KMS-11 (cell line): ENCODE measurements at regions not wholly inside any gene's neighbourhood (a gene's known extent, or its start where the extent isn't known, plus 50 kb on each side); places are given as distances from the start of the nearest gene placed in this dataset.

Experiments
- H2AFZ ChIP-seq: fragments of 200-600 bp; sonication (generic); 2 replicates; pipeline ENCODE4 v1.6.1; 2016; ENCODE audit warnings: antibody characterized with exemption, mixed run types, low read depth
- H3K27ac ChIP-seq: fragments of 200-600 bp; sonication (generic); 2 replicates; pipeline ENCODE4 v1.6.1; 2016; ENCODE audit warnings: mild to moderate bottlenecking, mixed run types
- H3K27me3 ChIP-seq: fragments of 200-600 bp; sonication (generic); 2 replicates; pipeline ENCODE4 v1.6.1; 2017; ENCODE audit warnings: mild to moderate bottlenecking, low read depth, mixed run types, moderate library complexity; ENCODE audit not compliant: insufficient read depth
- H3K36me3 ChIP-seq: fragments of 200-600 bp; sonication (generic); 2 replicates; pipeline ENCODE4 v1.6.1; 2017; ENCODE audit warnings: mild to moderate bottlenecking, mixed run types; ENCODE audit not compliant: insufficient read depth
- H3K4me1 ChIP-seq: fragments of 200-600 bp; sonication (generic); 2 replicates; pipeline ENCODE4 v1.6.1; 2016; ENCODE audit warnings: mild to moderate bottlenecking, low read depth, mixed run types; ENCODE audit not compliant: poor library complexity, severe bottlenecking
- H3K4me2 ChIP-seq: fragments of 200-600 bp; sonication (generic); 2 replicates; pipeline ENCODE4 v1.7.0; 2016; ENCODE audit warnings: mild to moderate bottlenecking, mixed run types
- H3K4me3 ChIP-seq: fragments of 200-600 bp; sonication (generic); IDR thresholded peaks from 2 replicates; pipeline ENCODE4 v1.6.1; 2017; ENCODE audit warnings: low read depth, low read length, mixed read lengths; ENCODE audit not compliant: insufficient read depth
- H3K79me2 ChIP-seq: fragments of 200-600 bp; sonication (generic); 2 replicates; pipeline ENCODE4 v1.6.1; 2016; ENCODE audit warnings: low read depth, mixed run types; ENCODE audit not compliant: insufficient read depth
- H3K9ac ChIP-seq: fragments of 200-600 bp; sonication (generic); 2 replicates; pipeline ENCODE4 v1.6.1; 2016; ENCODE audit warnings: mild to moderate bottlenecking, mixed run types
- H4K20me1 ChIP-seq: fragments of 200-600 bp; sonication (generic); 2 replicates; pipeline ENCODE4 v1.6.1; 2016; ENCODE audit warnings: mild to moderate bottlenecking, mixed run types; ENCODE audit not compliant: insufficient read depth
- CTCF ChIP-seq: fragments of 200-600 bp; sonication (generic); conservative IDR thresholded peaks from 2 replicates; pipeline ENCODE4 v1.6.1; 2017; ENCODE audit warnings: low read depth, mild to moderate bottlenecking, antibody characterized with exemption, low read length, moderate library complexity, mixed read lengths

- no peak for TF ChIP-seq CTCF
Measured at GRCh38 chr16:5928476-5929065, 831.0 kb upstream of the EEF2KMT start.

GRCh38 chr16:5925850-5926249 is 828.3 kb upstream of the EEF2KMT start:
- H3K27ac ChIP-seq: no peak overlapping the region

More at GRCh38 chr16:5928476-5929065, 831.0 kb upstream of the EEF2KMT start:
- no peak overlapping the region for H3K27ac ChIP-seq
- no peak overlapping the region for H2AFZ ChIP-seq
- H3K4me3 ChIP-seq: no peak overlapping the region
- no peak overlapping the region for H3K4me2 ChIP-seq
- no peak overlapping the region for H3K9ac ChIP-seq
- no peaks in the 10 kb centered on the region for H4K20me1 ChIP-seq
- no peaks in the 10 kb centered on the region for H3K4me1 ChIP-seq
- no peaks in the 10 kb centered on the region for H3K27me3 ChIP-seq
- H3K36me3 ChIP-seq: no peaks in the 10 kb centered on the region
- H3K79me2 ChIP-seq: no peaks in the 10 kb centered on the region

GRCh38 chr16:5922686-5923085 is 825.1 kb upstream of the EEF2KMT start:
- no peak overlapping the region for H2AFZ ChIP-seq
- H3K27ac ChIP-seq: no peak overlapping the region
- H3K79me2 ChIP-seq: no peaks in the 10 kb centered on the region

More at GRCh38 chr16:5925850-5926249, 828.3 kb upstream of the EEF2KMT start:
- no peaks in the 10 kb centered on the region for H3K27me3 ChIP-seq
- no peak overlapping the region for H3K4me2 ChIP-seq
- TF ChIP-seq CTCF: no peak
- H3K4me1 ChIP-seq: no peaks in the 10 kb centered on the region
- no peaks in the 10 kb centered on the region for H3K79me2 ChIP-seq
- no peaks in the 10 kb centered on the region for H4K20me1 ChIP-seq
- H2AFZ ChIP-seq: no peak overlapping the region
- H3K4me3 ChIP-seq: no peak overlapping the region
- H3K36me3 ChIP-seq: no peaks in the 10 kb centered on the region
- H3K9ac ChIP-seq: no peak overlapping the region

GRCh38 chr16:5918567-5919130 is 821.1 kb upstream of the EEF2KMT start:
- H3K36me3 ChIP-seq: no peaks in the 10 kb centered on the region
- H3K9ac ChIP-seq: no peak overlapping the region
- H4K20me1 ChIP-seq: no peaks in the 10 kb centered on the region
- no peak overlapping the region for H3K4me2 ChIP-seq
- no peaks in the 10 kb centered on the region for H3K79me2 ChIP-seq
- H2AFZ ChIP-seq: no peak overlapping the region
- H3K27me3 ChIP-seq: no peaks in the 10 kb centered on the region
- H3K4me1 ChIP-seq: no peaks in the 10 kb centered on the region
- H3K4me3 ChIP-seq: no peak overlapping the region
- TF ChIP-seq CTCF: no peak
- H3K27ac ChIP-seq: no peak overlapping the region

More at GRCh38 chr16:5922686-5923085, 825.1 kb upstream of the EEF2KMT start:
- TF ChIP-seq CTCF: no peak
- no peaks in the 10 kb centered on the region for H4K20me1 ChIP-seq
- no peaks in the 10 kb centered on the region for H3K27me3 ChIP-seq
- H3K4me2 ChIP-seq: no peak overlapping the region
- H3K36me3 ChIP-seq: no peaks in the 10 kb centered on the region
- H3K9ac ChIP-seq: no peak overlapping the region
- H3K4me3 ChIP-seq: no peak overlapping the region
- no peaks in the 10 kb centered on the region for H3K4me1 ChIP-seq
